ENCODE measurements at regions not wholly inside any gene's neighbourhood (a gene's known extent, or its start where the extent isn't known, plus 50 kb on each side); places are given as distances from the start of the nearest gene placed in this dataset.

GRCh38 chr10:3681642-3682554 lies 103.1 kb downstream of the KLF6 start:
- TF ChIP-seq CTCF (IDR thresholded peaks at IDR 0.05; ENCODE audit: insufficient read depth, low read length) (no peak), REST (IDR thresholded peaks at IDR 0.05; ENCODE audit: insufficient replicate concordance, low read depth) (no peak), POLR2AphosphoS5 (IDR thresholded peaks at IDR 0.05; ENCODE audit: low read depth) (no peak)
